Activated T-helper 2 cell treated with anti-CD3 and anti-CD28 coated beads, Interferon-gamma antibody, Interleukin-2, Interleukin-4, amounts not matched to agents 10 μg/mL and 5 μg/mL and 100 μg/mL, durations not matched to agents 14 hours and 24 hours and 36 hours (primary cell): ENCODE measurements at regions not wholly inside any gene's neighbourhood (a gene's known extent, or its start where the extent isn't known, plus 50 kb on each side); places are given as distances from the start of the nearest gene placed in this dataset.
"Not testable (repeated sequence)": the region's sequence is repeated elsewhere in the genome, so short reads cannot be mapped to it uniquely, and the experiment has no call there.

Experiments
- DNase-seq: peaks from one replicate; pipeline ENCODE4 v3.0.0; 2021; ENCODE audit warnings: low spot score
- H3K27ac Mint-ChIP-seq: one replicate; pipeline ENCODE4 v1.8.0; 2021; ENCODE audit warnings: mixed read lengths
- H3K27me3 Mint-ChIP-seq: one replicate; pipeline ENCODE4 v1.8.0; 2021; ENCODE audit warnings: low read depth, mixed read lengths
- H3K36me3 Mint-ChIP-seq: one replicate; pipeline ENCODE4 v1.8.0; 2021; ENCODE audit warnings: low read depth, mixed read lengths
- H3K4me1 Mint-ChIP-seq: one replicate; pipeline ENCODE4 v1.8.0; 2021; ENCODE audit warnings: low read depth, mixed read lengths
- H3K4me3 Mint-ChIP-seq: one replicate; pipeline ENCODE4 v1.8.0; 2021; ENCODE audit warnings: low read depth, mild to moderate bottlenecking, moderate library complexity, mixed read lengths
- H3K9me3 Mint-ChIP-seq: one replicate; pipeline ENCODE4 v1.8.0; 2021; ENCODE audit warnings: mixed read lengths
- intact Hi-C: fragments of 100-400 bp; cut with micrococcal nuclease; formaldehyde crosslinking; loops from one replicate; pipeline ENCODE4 v1.15.1; 2023

- no peaks in the 10 kb centered on the region for H3K27me3 Mint-ChIP-seq
- intact Hi-C loops: no loop called here
- no peaks in the 10 kb centered on the region for H3K4me1 Mint-ChIP-seq
- H3K27ac Mint-ChIP-seq: no peak overlapping the region
- H3K36me3 Mint-ChIP-seq: no peaks in the 10 kb centered on the region
- no peak overlapping the region for H3K4me3 Mint-ChIP-seq
- no peak for DNase-seq
- H3K9me3 Mint-ChIP-seq: peaks cover 17% of the 10 kb centered on the region
Measured at GRCh38 chr2:35204323-35204722, 1151.3 kb upstream of the CRIM1 start.

- Mint-ChIP-seq H3K27ac (no peak overlapping the region), H3K4me1 (no peaks in the 10 kb centered on the region), H3K4me3 (no peak overlapping the region), H3K27me3 (no peaks in the 10 kb centered on the region), H3K36me3 (no peaks in the 10 kb centered on the region), H3K9me3 (peaks cover 25% of the 10 kb centered on the region)
- intact Hi-C loops: no loop called here
- DNase-seq: no peak
Measured at GRCh38 chr2:35199298-35199697, 1156.3 kb upstream of the CRIM1 start.

- H3K27me3 Mint-ChIP-seq: no peaks in the 10 kb centered on the region
- intact Hi-C loops: no loop called here
- H3K27ac Mint-ChIP-seq: no peak overlapping the region
- H3K9me3 Mint-ChIP-seq: peaks cover 8% of the 10 kb centered on the region
- no peak overlapping the region for H3K4me3 Mint-ChIP-seq
- no peak for DNase-seq
- H3K36me3 Mint-ChIP-seq: no peaks in the 10 kb centered on the region
- no peaks in the 10 kb centered on the region for H3K4me1 Mint-ChIP-seq
Measured at GRCh38 chr2:35185861-35186412, 1169.6 kb upstream of the CRIM1 start.

- intact Hi-C loops: no loop called here
- no peaks in the 10 kb centered on the region for H3K4me1 Mint-ChIP-seq
- no peaks in the 10 kb centered on the region for H3K36me3 Mint-ChIP-seq
- H3K27me3 Mint-ChIP-seq: no peaks in the 10 kb centered on the region
- H3K27ac Mint-ChIP-seq: no peak overlapping the region
- H3K4me3 Mint-ChIP-seq: no peak overlapping the region
- peaks cover 10% of the 10 kb centered on the region for H3K9me3 Mint-ChIP-seq
- DNase-seq: no peak
Measured at GRCh38 chr2:35184471-35184870, 1171.1 kb upstream of the CRIM1 start.

GRCh38 chr2:35176726-35177125 is 1178.9 kb upstream of the CRIM1 start:
- H3K36me3 Mint-ChIP-seq, H3K27ac Mint-ChIP-seq, intact Hi-C loops, H3K27me3 Mint-ChIP-seq, H3K4me3 Mint-ChIP-seq, H3K4me1 Mint-ChIP-seq, H3K9me3 Mint-ChIP-seq, DNase-seq: not testable (repeated sequence)

GRCh38 chr2:35174845-35175244 is 1180.7 kb upstream of the CRIM1 start:
- Mint-ChIP-seq H3K9me3 (no peaks in the 10 kb centered on the region), H3K27ac (no peak overlapping the region), H3K4me1 (no peaks in the 10 kb centered on the region), H3K27me3 (no peaks in the 10 kb centered on the region), H3K4me3 (no peak overlapping the region), H3K36me3 (no peaks in the 10 kb centered on the region)
- no peak for DNase-seq
- intact Hi-C loops: no loop called here

GRCh38 chr2:35172687-35173086 is 1182.9 kb upstream of the CRIM1 start:
- Mint-ChIP-seq H3K4me1 (no peaks in the 10 kb centered on the region), H3K36me3 (no peaks in the 10 kb centered on the region), H3K4me3 (no peak overlapping the region), H3K27me3 (no peaks in the 10 kb centered on the region), H3K9me3 (no peaks in the 10 kb centered on the region), H3K27ac (no peak overlapping the region)
- no peak for DNase-seq
- intact Hi-C loops: no loop called here

GRCh38 chr2:35168351-35168750 is 1187.2 kb upstream of the CRIM1 start:
- intact Hi-C loops: no loop called here
- Mint-ChIP-seq H3K27me3 (no peaks in the 10 kb centered on the region), H3K4me1 (no peaks in the 10 kb centered on the region), H3K27ac (no peak overlapping the region), H3K4me3 (no peak overlapping the region), H3K36me3 (no peaks in the 10 kb centered on the region), H3K9me3 (no peaks in the 10 kb centered on the region)
- DNase-seq: no peak

- Mint-ChIP-seq H3K27ac (no peak overlapping the region), H3K9me3 (no peaks in the 10 kb centered on the region), H3K4me3 (no peak overlapping the region), H3K36me3 (no peaks in the 10 kb centered on the region), H3K4me1 (no peaks in the 10 kb centered on the region), H3K27me3 (no peaks in the 10 kb centered on the region)
- DNase-seq: no peak
- intact Hi-C loops: no loop called here
Measured at GRCh38 chr2:35163948-35164347, 1191.6 kb upstream of the CRIM1 start.

GRCh38 chr2:35160871-35161270 is 1194.7 kb upstream of the CRIM1 start:
- Mint-ChIP-seq H3K36me3 (no peaks in the 10 kb centered on the region), H3K27ac (no peak overlapping the region), H3K4me3 (no peak overlapping the region), H3K9me3 (no peaks in the 10 kb centered on the region), H3K27me3 (no peaks in the 10 kb centered on the region), H3K4me1 (no peaks in the 10 kb centered on the region)
- intact Hi-C loops: no loop called here
- no peak for DNase-seq

- DNase-seq: no peak
- Mint-ChIP-seq H3K27ac (no peak overlapping the region), H3K27me3 (no peaks in the 10 kb centered on the region), H3K4me1 (no peaks in the 10 kb centered on the region), H3K36me3 (no peaks in the 10 kb centered on the region), H3K9me3 (peaks cover 32% of the 10 kb centered on the region), H3K4me3 (no peak overlapping the region)
- intact Hi-C loops: no loop called here
Measured at GRCh38 chr2:35125871-35126270, 1229.7 kb upstream of the CRIM1 start.

GRCh38 chr2:35125278-35125677 is 1230.3 kb upstream of the CRIM1 start:
- H3K4me1 Mint-ChIP-seq: no peaks in the 10 kb centered on the region
- H3K9me3 Mint-ChIP-seq: peaks cover 32% of the 10 kb centered on the region
- H3K4me3 Mint-ChIP-seq: no peak overlapping the region
- no peak for DNase-seq
- H3K27me3 Mint-ChIP-seq: no peaks in the 10 kb centered on the region
- intact Hi-C loops: no loop called here
- no peaks in the 10 kb centered on the region for H3K36me3 Mint-ChIP-seq
- H3K27ac Mint-ChIP-seq: no peak overlapping the region

- Mint-ChIP-seq H3K4me1 (no peaks in the 10 kb centered on the region), H3K27me3 (no peaks in the 10 kb centered on the region), H3K4me3 (no peak overlapping the region), H3K27ac (no peak overlapping the region), H3K36me3 (no peaks in the 10 kb centered on the region), H3K9me3 (peaks cover 22% of the 10 kb centered on the region)
- intact Hi-C loops: no loop called here
- DNase-seq: no peak
Measured at GRCh38 chr2:35116151-35116550, 1239.4 kb upstream of the CRIM1 start.

GRCh38 chr2:35114765-35115164 is 1240.8 kb upstream of the CRIM1 start:
- no peak overlapping the region for H3K4me3 Mint-ChIP-seq
- no peaks in the 10 kb centered on the region for H3K27me3 Mint-ChIP-seq
- no peak overlapping the region for H3K27ac Mint-ChIP-seq
- no peaks in the 10 kb centered on the region for H3K4me1 Mint-ChIP-seq
- H3K9me3 Mint-ChIP-seq: peaks cover 22% of the 10 kb centered on the region
- H3K36me3 Mint-ChIP-seq: no peaks in the 10 kb centered on the region
- intact Hi-C loops: no loop called here
- DNase-seq: no peak
